Upper lobe of left lung (tissue), 6 donors: ENCODE measurements at regions not wholly inside any gene's neighbourhood (a gene's known extent, or its start where the extent isn't known, plus 50 kb on each side); places are given as distances from the start of the nearest gene placed in this dataset.

ENCODE experiments used
- ATAC-seq, 2 donors: fragments of 200-7000 bp; cut with Tn5 transposase; one replicate each; pipeline ENCODE4 v1.9.1; 2022; ENCODE audit warnings: mild to moderate bottlenecking in 2 of 2, moderate library complexity in 2 of 2; ENCODE audit not compliant: low FRiP score in 2 of 2
- DNase-seq, 2 donors: peaks; one replicate each; pipeline ENCODE4 v3.0.0-alpha.2; 2019 to 2020
- H3K27ac ChIP-seq, 4 donors: fragments of 200-600 bp; sonication (generic); one replicate each; pipeline ENCODE4 v1.5.1; 2016 to 2019
- H3K27me3 ChIP-seq, 4 donors: fragments of 200-600 bp; sonication (generic); one replicate each; pipeline ENCODE4 v1.5.1; 2017 to 2019
- H3K36me3 ChIP-seq, 4 donors: fragments of 200-600 bp; sonication (generic); one replicate each; pipeline ENCODE4 v1.5.1; 2016 to 2019
- H3K4me1 ChIP-seq, 4 donors: fragments of 200-600 bp; sonication (generic); one replicate each; pipeline ENCODE4 v1.5.1; 2018 to 2019
- H3K4me3 ChIP-seq, 4 donors: fragments of 200-600 bp; sonication (generic); one replicate each; pipeline ENCODE4 v1.5.1; 2017 to 2019; ENCODE audit warnings: mild to moderate bottlenecking in 2 of 4, moderate library complexity in 1 of 4
- H3K9me3 ChIP-seq, 4 donors: fragments of 200-600 bp; sonication (generic); one replicate each; pipeline ENCODE4 v1.5.1; 2018 to 2019
- CTCF ChIP-seq, 6 experiments: fragments of 450-650 bp in 4 of 6; fragments of 200-600 bp in 2 of 6; sonication (generic) in 2 of 6; IDR thresholded peaks; one replicate each; pipeline ENCODE4 v1.5.1; 2016 to 2019; ENCODE audit warnings: antibody characterized with exemption in 6 of 6
- EP300 ChIP-seq, 4 donors: sonication (generic); formaldehyde crosslinking; IDR thresholded peaks; one replicate each; pipeline ENCODE4 v1.5.1; 2017; ENCODE audit warnings: antibody characterized with exemption in 4 of 4, control low read depth in 2 of 4
- POLR2A ChIP-seq, 4 donors: fragments of 450-650 bp; IDR thresholded peaks; one replicate each; pipeline ENCODE4 v1.5.1; 2016 to 2017; ENCODE audit warnings: antibody characterized with exemption in 4 of 4, mild to moderate bottlenecking in 2 of 4
- POLR2AphosphoS5 ChIP-seq, 2 donors: sonication (generic); formaldehyde crosslinking; IDR thresholded peaks; one replicate each; pipeline ENCODE4 v1.5.1; 2017; ENCODE audit warnings: antibody characterized with exemption in 2 of 2
- WGBS, 2 donors: methylation state at CpG; one replicate each; pipeline ENCODE4 v1.1.5; 2017 to 2018; 5-methylcytosine and 5-hydroxymethylcytosine counted together
- donor health status: DM: no; HTN: no; CAD: no; lungs with moderate emphysema.
- donor health status: DM: no; HTN: yes; CAD: no; lungs with severe emphysema.

DNA sequence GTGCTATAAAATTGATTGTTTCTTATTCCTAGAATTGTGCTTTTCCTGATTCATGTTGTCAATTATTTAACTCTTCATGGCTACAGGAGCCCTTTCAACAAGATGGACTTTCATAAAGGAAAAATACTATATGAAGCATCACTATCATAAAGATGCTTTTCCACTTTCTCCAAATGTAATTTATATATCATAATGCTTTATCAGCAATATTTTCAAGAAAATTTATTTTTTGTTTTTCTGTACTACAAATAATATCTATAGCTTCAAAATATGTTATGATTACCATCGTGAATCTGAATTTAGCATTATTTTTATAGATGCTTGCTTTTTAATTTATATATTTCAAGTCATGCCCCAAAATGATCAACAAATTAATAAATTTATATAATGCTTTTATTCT, 873.5 kb upstream of the LRFN5 start:
- Histone ChIP-seq H3K4me1 (no peaks in the 10 kb centered on the region), H3K36me3 (no peaks in the 10 kb centered on the region), H3K27ac (no peak overlapping the region), H3K27me3 (no peaks in the 10 kb centered on the region), H3K9me3 (peaks cover 0 to 19% (median 0%) of the 10 kb centered on the region in 4 donors), H3K4me3 (no peak overlapping the region)
- no peak for DNase-seq
- no peak for ATAC-seq
- no peak for TF ChIP-seq POLR2A (IDR thresholded peaks at IDR 0.05)
- TF ChIP-seq POLR2AphosphoS5 (IDR thresholded peaks at IDR 0.05) = no peak
- TF ChIP-seq CTCF (IDR thresholded peaks at IDR 0.05) = no peak
- TF ChIP-seq EP300 (IDR thresholded peaks at IDR 0.05) = no peak
- 89 to 93% methylated on average over 1 of the region's 1 CpG for WGBS, 2 donors

- WGBS, 2 donors = 74 to 75% methylated on average over 2 of the region's 2 CpGs
- Histone ChIP-seq H3K9me3 (peaks cover 0 to 16% (median 0%) of the 10 kb centered on the region in 4 donors), H3K36me3 (no peaks in the 10 kb centered on the region), H3K27ac (no peak overlapping the region), H3K27me3 (no peaks in the 10 kb centered on the region), H3K4me3 (no peak overlapping the region), H3K4me1 (no peaks in the 10 kb centered on the region)
- DNase-seq (no peak), ATAC-seq (no peak)
- TF ChIP-seq POLR2A (IDR thresholded peaks at IDR 0.05) (no peak), POLR2AphosphoS5 (IDR thresholded peaks at IDR 0.05) (no peak), EP300 (IDR thresholded peaks at IDR 0.05) (no peak), CTCF (IDR thresholded peaks at IDR 0.05) (no peak)
Observed at GRCh38 chr14:40727107-40727506, 879.6 kb upstream of the LRFN5 start.

DNA sequence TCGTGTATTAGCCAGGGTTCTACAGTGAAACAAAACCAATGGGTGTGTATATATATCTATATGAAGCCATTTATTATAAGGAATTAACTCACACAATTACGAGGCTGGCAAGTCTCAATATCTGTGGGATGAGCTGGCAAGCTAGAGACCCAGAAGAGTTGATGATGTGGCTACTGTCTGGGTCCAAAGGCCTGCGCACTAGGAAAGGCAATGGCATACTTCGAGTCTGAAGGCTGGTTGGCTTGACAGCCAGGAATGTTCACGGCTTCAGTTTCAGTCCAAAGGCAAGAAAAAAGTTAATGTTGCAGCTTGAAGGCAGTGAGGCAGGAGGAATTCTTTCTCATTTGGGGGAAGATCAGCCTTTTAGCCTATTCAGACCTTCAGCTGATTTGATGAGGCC, 893.3 kb upstream of the LRFN5 start:
- no peaks in the 10 kb centered on the region for H3K36me3 ChIP-seq
- no peak for DNase-seq

DNA sequence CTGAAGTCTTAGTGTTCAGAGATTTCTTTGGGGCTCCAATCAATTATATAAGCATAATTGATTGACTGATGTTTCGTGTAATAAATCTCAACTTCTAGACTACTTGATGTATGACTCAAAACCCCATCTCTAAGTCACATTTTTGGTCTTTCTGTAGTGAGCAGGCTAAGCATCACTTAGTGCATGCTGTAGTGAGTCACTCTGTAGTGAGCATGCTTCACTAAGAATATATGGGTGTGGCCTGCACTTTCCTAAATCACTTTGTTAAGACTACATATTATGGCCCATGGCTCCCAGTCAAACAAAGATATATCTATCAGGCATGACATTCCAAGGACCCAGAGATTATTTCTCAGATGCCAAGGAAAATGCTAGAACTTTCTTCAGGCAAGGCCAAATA, 909.4 kb upstream of the LRFN5 start:
- H3K27ac ChIP-seq = no peak overlapping the region
- no peak for ATAC-seq
- DNase-seq = no peak
- H3K4me1 ChIP-seq = no peaks in the 10 kb centered on the region
- no peak for TF ChIP-seq POLR2A (IDR thresholded peaks at IDR 0.05)
- TF ChIP-seq EP300 (IDR thresholded peaks at IDR 0.05) = no peak
- H3K4me3 ChIP-seq = no peak overlapping the region
- H3K27me3 ChIP-seq = no peaks in the 10 kb centered on the region
- WGBS, 2 donors = 75 to 93% methylated on average over 1 of the region's 1 CpG
- no peaks in the 10 kb centered on the region for H3K9me3 ChIP-seq
- no peaks in the 10 kb centered on the region for H3K36me3 ChIP-seq

More for the DNA sequence above, 893.3 kb upstream of the LRFN5 start:
- Histone ChIP-seq H3K27ac (no peak overlapping the region), H3K4me3 (no peak overlapping the region), H3K4me1 (no peaks in the 10 kb centered on the region), H3K27me3 (no peaks in the 10 kb centered on the region), H3K9me3 (peaks cover 0 to 10% (median 0%) of the 10 kb centered on the region in 4 donors)
- no peak for ATAC-seq
- WGBS, 2 donors = 82 to 85% methylated on average over 5 of the region's 5 CpGs
- TF ChIP-seq EP300 (IDR thresholded peaks at IDR 0.05) = no peak
- no peak for TF ChIP-seq POLR2AphosphoS5 (IDR thresholded peaks at IDR 0.05)
- no peak for TF ChIP-seq POLR2A (IDR thresholded peaks at IDR 0.05)
- no peak for TF ChIP-seq CTCF (IDR thresholded peaks at IDR 0.05)

GRCh38 chr14:40694023-40694422, 912.7 kb upstream of the LRFN5 start:
- TF ChIP-seq EP300 (IDR thresholded peaks at IDR 0.05) = no peak
- no peak for TF ChIP-seq POLR2AphosphoS5 (IDR thresholded peaks at IDR 0.05)
- TF ChIP-seq CTCF (IDR thresholded peaks at IDR 0.05) = no peak
- no peak for TF ChIP-seq POLR2A (IDR thresholded peaks at IDR 0.05)
- Histone ChIP-seq H3K4me3 (no peak overlapping the region), H3K9me3 (no peaks in the 10 kb centered on the region), H3K4me1 (no peaks in the 10 kb centered on the region), H3K27me3 (no peaks in the 10 kb centered on the region), H3K27ac (no peak overlapping the region), H3K36me3 (no peaks in the 10 kb centered on the region)
- DNase-seq (no peak), ATAC-seq (no peak)
- 82 to 83% methylated on average over 3 of the region's 3 CpGs for WGBS, 2 donors
